ENCODE measurements at regions not wholly inside any gene's neighbourhood (a gene's known extent, or its start where the extent isn't known, plus 50 kb on each side); places are given as distances from the start of the nearest gene placed in this dataset.

- Histone ChIP-seq H4K20me1 (ENCODE audit: insufficient read depth, low read length) (no peaks in the 10 kb centered on the region), H3K27ac (ENCODE audit: low read length) (no peak overlapping the region), H3F3A (ENCODE audit: insufficient read depth, low read length) (no peaks in the 10 kb centered on the region), H3K27me3 (replicated peaks; ENCODE audit: insufficient read depth, low read length) (no peaks in the 10 kb centered on the region), H3K36me3 (replicated peaks; ENCODE audit: insufficient read depth, low read length) (no peaks in the 10 kb centered on the region), H3K9me2 (replicated peaks; ENCODE audit: insufficient read depth, low read length) (no peaks in the 10 kb centered on the region), H2AFZ (ENCODE audit: low read length) (no peak overlapping the region), H3K4me1 (ENCODE audit: low read length) (no peaks in the 10 kb centered on the region), H3K9me3 (replicated peaks; ENCODE audit: insufficient read depth, low read length) (no peaks in the 10 kb centered on the region), H3K79me2 (ENCODE audit: low read length) (no peaks in the 10 kb centered on the region), H3K9ac (ENCODE audit: low read length) (no peak overlapping the region), H3K4me2 (ENCODE audit: low read depth, low read length) (no peak overlapping the region), H3K4me3 (ENCODE audit: low read length) (no peak overlapping the region)
- TF ChIP-seq, protein P1, sequence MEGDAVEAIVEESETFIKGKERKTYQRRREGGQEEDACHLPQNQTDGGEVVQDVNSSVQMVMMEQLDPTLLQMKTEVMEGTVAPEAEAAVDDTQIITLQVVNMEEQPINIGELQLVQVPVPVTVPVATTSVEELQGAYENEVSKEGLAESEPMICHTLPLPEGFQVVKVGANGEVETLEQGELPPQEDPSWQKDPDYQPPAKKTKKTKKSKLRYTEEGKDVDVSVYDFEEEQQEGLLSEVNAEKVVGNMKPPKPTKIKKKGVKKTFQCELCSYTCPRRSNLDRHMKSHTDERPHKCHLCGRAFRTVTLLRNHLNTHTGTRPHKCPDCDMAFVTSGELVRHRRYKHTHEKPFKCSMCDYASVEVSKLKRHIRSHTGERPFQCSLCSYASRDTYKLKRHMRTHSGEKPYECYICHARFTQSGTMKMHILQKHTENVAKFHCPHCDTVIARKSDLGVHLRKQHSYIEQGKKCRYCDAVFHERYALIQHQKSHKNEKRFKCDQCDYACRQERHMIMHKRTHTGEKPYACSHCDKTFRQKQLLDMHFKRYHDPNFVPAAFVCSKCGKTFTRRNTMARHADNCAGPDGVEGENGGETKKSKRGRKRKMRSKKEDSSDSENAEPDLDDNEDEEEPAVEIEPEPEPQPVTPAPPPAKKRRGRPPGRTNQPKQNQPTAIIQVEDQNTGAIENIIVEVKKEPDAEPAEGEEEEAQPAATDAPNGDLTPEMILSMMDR (IDR thresholded peaks at IDR 0.05; ENCODE audit: low read length) = no peak
- TF ChIP-seq EZH2 (optimal IDR thresholded peaks at IDR 0.05; ENCODE audit: low read depth, low read length) = no peak
- TF ChIP-seq EZH2phosphoT487 (IDR thresholded peaks at IDR 0.05; ENCODE audit: low read length) = no peak
- no peak for DNase-seq
These were observed 164.0 kb upstream of the SYT1 start for GRCh38 chr12:78700565-78700964.

DNA sequence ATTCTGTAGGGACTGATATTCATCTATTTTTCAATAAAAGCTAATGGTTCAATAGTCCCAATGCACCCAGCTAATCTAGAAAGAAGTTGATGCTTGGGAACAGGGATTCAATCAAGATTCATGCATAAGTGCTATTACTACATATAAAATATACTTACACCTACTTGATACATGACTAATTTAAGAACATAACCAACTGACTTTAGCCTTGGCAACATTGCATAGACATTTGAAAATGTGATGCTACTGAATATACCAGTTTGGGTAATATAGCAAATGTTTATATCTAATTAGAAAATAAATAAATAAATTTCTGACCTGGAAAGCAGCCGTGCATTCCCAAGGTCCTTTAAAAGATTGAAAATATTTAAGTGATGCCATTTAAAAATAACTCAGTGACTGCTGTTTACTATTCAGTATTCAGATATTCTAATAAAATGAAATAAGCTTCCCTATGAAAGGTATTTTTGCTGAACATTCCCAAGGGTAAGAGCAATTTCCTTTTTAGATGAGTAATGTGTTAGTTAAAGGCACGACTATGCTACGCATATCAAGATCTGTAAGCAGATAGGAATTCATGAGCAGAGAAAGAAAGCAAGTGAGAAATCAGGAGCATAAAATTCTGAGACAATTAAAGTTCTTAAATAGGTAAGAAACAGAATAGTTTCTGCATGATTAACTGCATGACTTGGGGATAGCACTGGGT, 160.6 kb upstream of the SYT1 start:
- no peaks in the 10 kb centered on the region for H3F3A ChIP-seq (ENCODE audit: insufficient read depth, low read length)
- H2AFZ ChIP-seq (ENCODE audit: low read length) = no peak overlapping the region
- no peak overlapping the region for H3K4me2 ChIP-seq (ENCODE audit: low read depth, low read length)
- no peaks in the 10 kb centered on the region for H3K36me3 ChIP-seq (replicated peaks; ENCODE audit: insufficient read depth, low read length)
- no peaks in the 10 kb centered on the region for H3K9me2 ChIP-seq (replicated peaks; ENCODE audit: insufficient read depth, low read length)
- no peak overlapping the region for H3K27ac ChIP-seq (ENCODE audit: low read length)
- no peak overlapping the region for H3K4me3 ChIP-seq (ENCODE audit: low read length)
- H4K20me1 ChIP-seq (ENCODE audit: insufficient read depth, low read length) = no peaks in the 10 kb centered on the region
- no peaks in the 10 kb centered on the region for H3K4me1 ChIP-seq (ENCODE audit: low read length)
- no peaks in the 10 kb centered on the region for H3K79me2 ChIP-seq (ENCODE audit: low read length)
- H3K27me3 ChIP-seq (replicated peaks; ENCODE audit: insufficient read depth, low read length) = no peaks in the 10 kb centered on the region
- DNase-seq = no peak
- no peaks in the 10 kb centered on the region for H3K9me3 ChIP-seq (replicated peaks; ENCODE audit: insufficient read depth, low read length)
- H3K9ac ChIP-seq (ENCODE audit: low read length) = no peak overlapping the region
- no peak for TF ChIP-seq EZH2phosphoT487 (IDR thresholded peaks at IDR 0.05; ENCODE audit: low read length)
- TF ChIP-seq, protein P1 (IDR thresholded peaks at IDR 0.05; ENCODE audit: low read length) = no peak
- no peak for TF ChIP-seq EZH2 (optimal IDR thresholded peaks at IDR 0.05; ENCODE audit: low read depth, low read length)

GRCh38 chr12:78711954-78712353, 152.6 kb upstream of the SYT1 start:
- no peak overlapping the region for H2AFZ ChIP-seq (ENCODE audit: low read length)

More at GRCh38 chr12:78711954-78712353, 152.6 kb upstream of the SYT1 start:
- H3K9ac ChIP-seq (ENCODE audit: low read length) = no peak overlapping the region
- H3K4me3 ChIP-seq (ENCODE audit: low read length) = no peak overlapping the region
- no peaks in the 10 kb centered on the region for H4K20me1 ChIP-seq (ENCODE audit: insufficient read depth, low read length)
- peaks cover 11% of the 10 kb centered on the region for H3K4me1 ChIP-seq (ENCODE audit: low read length)
- H3K79me2 ChIP-seq (ENCODE audit: low read length) = no peaks in the 10 kb centered on the region
- 0 out of 2 replicates have a peak overlapping the region, but pooled peaks have one; percentile 2 for H3K4me2 ChIP-seq (ENCODE audit: low read depth, low read length)
- no peaks in the 10 kb centered on the region for H3K36me3 ChIP-seq (replicated peaks; ENCODE audit: insufficient read depth, low read length)
- DNase-seq = peak; percentile 48
- H3K27me3 ChIP-seq (replicated peaks; ENCODE audit: insufficient read depth, low read length) = no peaks in the 10 kb centered on the region
- H3K9me3 ChIP-seq (replicated peaks; ENCODE audit: insufficient read depth, low read length) = no peaks in the 10 kb centered on the region
- no peak for TF ChIP-seq EZH2phosphoT487 (IDR thresholded peaks at IDR 0.05; ENCODE audit: low read length)
- TF ChIP-seq, protein P1 (IDR thresholded peaks at IDR 0.05; ENCODE audit: low read length) = no peak
- no peak overlapping the region for H3K27ac ChIP-seq (ENCODE audit: low read length)
- no peaks in the 10 kb centered on the region for H3K9me2 ChIP-seq (replicated peaks; ENCODE audit: insufficient read depth, low read length)
- H3F3A ChIP-seq (ENCODE audit: insufficient read depth, low read length) = no peaks in the 10 kb centered on the region
